ENCODE measurements at regions not wholly inside any gene's neighbourhood (a gene's known extent, or its start where the extent isn't known, plus 50 kb on each side); places are given as distances from the start of the nearest gene placed in this dataset.

DNA sequence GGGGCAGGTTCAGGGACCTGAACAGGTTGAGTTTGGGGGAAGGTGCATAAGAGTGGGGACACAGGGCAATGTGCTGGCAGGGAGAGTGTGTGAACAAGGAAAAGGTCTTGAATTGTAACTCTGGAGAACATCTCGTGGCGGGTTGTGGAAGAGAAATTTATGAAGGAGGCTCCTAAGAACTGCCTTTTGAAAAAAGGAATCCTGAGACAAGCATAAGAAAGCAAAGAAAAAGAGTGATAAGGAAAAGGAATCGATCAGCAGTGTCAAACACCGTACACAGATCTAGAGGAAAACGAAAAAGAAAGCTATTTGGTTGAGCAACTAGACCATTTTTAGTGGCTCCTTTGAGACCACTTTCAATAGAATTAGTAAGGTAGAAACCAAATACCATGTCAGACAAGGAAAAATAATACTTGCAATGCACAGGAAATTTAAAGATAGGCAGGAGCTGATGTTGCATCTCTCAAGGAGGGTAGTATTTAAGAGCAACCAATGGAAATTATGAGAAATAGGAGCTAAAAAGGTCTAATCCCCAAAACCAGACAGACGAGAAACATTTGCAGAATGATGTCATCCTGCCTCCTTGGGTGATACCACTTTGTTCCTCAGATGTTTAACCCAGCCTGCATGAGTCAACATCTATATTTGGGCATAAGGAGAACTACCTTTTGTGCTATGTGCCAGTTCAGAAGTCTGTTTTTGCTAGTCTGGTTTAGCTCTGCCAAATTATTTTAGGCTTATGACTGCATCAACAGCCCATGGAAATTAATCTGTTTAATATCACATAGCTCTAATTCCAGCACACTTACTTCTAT, 64.5 kb upstream of the STK38L start:
- peak; percentile 91 to 92 for DNase-seq

DNA sequence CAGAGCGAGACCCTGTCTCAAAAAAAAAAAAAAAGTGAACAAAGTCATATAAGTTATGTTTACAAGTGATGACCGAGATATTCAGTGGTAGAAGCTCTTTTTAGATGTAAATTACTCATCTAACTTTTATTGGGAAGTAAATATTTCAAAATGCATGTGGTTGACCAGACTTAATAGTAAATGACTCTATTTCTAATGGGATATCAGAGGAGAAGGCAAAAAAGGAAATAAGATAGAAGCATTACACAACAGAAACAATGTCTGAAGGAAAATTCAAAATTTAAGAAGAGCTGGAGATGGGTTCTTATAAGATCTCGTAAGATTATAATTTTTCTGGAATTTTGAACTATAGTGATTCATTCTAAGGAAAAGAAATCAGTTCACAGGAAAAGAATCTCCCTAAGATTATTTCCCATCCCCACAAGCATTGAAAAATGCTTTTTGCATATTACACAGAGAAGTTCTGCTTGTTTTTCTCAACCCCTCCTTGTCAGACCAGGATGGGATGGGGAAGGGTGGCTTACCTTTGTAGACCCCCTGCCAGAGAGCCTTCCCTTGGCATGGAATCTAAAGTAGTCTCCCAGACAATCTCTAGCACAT, 63.1 kb upstream of the STK38L start:
- DNase-seq = peak in 1 of 2 donors; percentile 90

DNA sequence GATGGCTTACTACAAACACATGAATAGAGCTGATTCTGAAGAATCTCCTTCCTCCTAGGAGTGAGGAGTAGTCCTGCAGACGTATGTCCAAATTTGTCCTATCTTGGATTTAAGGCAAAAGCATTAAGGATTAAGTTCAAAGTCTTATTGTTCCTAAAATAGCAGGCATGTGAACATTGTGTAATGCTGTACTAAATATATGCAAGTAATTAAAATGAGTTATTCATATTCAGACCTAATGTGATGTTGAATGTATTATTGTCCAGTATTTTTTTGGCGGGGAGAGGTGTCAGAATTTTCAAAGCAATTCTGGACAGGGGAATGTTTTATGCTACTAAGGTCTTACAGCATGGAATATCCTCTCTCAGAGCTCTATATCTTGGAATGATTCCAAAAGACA, 60.7 kb upstream of the STK38L start:
- DNase-seq = no peak

DNA sequence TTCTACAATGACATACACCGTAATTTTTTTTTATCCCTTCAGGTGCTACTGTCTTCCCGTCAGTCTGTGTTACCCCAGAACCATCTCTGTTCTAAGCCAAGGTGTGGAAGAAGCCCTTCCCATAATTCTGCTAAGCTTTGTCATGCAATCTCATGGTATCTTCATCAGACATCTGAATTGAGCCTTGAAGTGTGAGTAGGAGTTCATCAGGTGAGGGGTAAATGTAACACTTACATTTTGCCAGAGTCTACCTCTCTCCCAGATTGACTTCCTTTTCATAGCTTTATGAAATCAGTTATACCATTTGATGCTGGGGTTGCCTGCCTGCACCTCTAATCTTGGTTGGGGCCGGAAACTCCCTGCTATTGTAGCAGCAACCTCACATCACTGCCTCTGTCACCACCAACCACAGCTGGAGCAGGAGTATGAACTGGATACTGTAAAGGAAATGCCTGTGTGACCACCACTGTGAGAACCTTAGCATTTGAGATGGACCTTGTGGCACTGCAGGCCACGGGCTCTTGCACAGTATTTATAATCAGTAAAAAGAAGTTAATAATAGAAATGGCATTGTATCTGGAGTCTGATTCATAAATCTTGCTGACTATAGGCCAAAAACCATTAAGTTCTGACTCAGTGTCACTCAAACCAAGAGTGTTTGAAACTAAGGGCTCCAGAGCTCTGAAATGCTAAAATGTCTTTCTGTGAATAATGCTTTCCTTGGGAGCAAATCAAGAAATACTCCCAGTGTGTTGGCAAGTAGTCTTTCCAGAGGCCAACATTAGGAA, 58.7 kb upstream of the STK38L start:
- no peak for DNase-seq

DNA sequence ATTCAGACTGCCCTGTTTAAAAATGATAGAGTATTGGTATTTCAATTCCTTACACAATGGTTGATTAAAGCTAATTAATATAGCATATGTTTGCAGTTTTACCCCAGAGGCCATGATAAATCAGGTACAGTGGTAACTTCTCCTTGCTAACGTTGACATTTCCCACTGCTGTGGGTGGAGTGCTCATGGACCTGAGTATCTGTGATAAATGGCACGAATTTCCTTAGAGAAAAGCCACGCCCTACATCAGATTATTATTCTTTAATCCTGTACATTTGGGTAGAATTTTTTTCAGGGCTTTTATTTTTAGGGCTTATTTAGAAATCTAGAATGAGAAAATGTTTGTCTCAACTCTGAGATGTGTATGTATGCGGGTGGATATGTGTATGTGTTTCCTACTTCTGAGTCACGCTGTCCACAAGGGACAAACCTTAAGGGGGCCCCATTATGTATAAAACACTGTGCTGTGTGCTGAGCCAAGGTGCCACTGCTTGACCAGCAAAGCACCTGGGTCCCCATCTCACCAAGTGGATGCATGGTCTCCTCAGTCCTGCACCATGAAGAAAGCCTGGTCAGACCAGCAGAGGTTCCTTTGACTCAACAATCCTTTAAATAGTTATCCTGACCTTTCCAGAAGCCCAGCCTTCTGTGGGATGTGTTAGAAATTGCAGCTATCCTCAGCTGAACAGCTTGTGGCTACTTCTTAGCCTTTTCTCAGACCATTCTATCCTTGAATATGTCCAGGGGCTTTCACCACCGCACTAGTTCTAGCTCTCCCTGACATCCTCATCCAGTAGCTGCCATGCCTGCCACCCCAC, 57.9 kb upstream of the STK38L start:
- DNase-seq = no peak

DNA sequence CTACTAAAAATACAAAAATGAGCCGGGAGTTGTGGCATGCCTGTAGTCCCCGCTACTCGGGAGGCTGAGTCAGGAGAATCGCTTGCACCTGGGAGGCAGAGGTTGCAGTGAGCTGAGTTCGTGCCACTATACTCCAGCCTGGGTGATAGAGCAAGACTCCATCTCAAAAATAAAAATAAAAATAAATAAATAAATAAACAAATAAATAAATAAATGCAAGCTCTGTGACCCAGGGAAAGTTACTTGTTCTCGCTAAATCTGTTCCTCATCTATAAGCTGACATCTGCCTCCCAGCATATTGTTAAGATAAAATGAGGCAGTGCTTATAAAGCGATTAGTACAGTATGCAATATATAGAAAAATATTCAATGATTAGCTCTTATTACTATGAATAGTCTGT, 56.4 kb upstream of the STK38L start:
- DNase-seq = no peak

DNA sequence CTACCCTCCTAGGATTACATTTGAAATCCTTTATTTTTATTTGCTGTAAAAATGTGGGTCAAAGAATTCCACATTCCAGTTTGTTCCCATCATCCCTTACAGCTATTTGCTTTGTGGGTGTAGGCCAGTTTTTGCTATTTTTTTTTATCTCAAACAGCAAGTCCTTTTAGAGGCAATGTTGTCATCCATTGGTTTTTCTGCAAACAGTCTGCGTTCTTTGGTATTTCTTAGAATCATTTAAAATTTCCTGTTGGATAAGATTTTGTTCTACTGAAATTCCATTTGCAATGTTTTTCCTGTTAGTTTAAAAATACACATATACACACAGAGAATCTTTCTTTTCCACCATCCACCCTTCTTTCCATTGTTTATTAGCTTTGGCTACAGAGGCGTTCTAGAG, 53.3 kb upstream of the STK38L start:
- no peak for DNase-seq

DNA sequence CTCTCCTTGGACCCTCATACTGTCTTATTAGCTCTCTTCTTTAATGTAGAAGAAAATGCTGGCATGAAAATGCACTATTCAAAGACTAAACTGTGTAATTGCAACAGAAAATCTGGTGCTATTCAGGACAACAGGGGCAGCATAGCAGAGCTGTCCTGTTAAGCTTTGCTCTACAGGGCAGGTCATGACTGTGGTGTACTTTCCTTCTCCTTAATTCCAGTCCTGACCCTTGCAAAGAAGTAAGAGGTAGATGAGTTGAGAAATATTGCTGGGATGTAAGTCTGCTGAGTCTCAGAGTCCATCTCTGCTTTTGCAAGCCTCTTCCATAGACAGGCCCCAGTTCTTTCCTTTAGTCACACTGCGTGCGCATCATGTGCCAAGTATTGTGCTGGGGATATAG, 52.6 kb upstream of the STK38L start:
- no peak for DNase-seq

DNA sequence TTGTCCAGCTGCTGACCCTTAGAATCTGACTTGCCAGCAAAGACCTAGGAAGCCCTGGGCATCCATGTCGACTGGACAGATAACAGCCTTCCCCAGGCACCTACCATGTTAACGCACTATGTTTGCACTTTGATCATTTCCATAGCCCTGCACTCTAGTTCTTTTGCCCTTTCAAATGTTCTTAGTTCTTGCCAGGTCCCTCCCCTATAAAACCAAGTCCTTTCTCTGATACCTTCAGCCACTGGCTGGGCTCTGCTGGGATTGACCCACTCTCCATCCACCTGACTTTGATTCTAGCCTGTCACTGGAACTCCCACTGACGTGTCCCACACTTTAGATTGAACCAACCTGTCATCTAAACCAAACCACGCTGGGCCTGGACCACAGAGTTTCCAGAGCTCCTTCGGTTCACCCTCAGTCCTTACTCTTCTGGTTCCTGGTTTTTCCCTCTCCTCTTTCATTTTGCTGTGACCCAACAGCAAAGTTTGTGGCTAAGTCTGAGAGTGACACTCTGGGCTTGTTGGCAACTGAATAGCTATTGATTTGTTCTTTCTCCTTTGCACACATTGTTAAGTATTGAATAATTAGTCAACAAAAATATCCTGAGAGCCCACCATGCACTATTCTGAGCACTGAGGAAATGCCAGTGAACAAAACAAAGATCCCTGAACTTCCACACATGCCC, 51.8 kb upstream of the STK38L start:
- DNase-seq = no peak

DNA sequence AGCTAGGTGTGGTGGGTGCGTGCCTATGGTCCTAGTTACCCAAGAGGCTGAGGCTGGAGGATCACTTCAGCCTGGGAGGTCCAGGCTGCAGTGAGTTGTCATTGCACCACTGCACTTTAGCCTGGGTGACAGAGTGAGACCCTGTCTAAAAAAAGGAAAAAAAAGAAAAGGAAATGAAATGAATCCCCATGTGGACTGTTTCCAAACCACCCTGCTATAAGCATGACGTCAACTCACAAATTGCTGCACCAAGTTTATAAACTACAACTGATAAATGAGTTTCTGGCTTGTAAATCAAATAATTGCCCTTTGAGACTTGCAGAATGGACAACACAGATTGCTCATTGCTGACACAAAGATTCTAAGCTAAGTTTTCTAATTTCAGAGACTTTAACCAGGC, 51.0 kb upstream of the STK38L start:
- peak in 1 of 2 donors; percentile 24 for DNase-seq

DNA sequence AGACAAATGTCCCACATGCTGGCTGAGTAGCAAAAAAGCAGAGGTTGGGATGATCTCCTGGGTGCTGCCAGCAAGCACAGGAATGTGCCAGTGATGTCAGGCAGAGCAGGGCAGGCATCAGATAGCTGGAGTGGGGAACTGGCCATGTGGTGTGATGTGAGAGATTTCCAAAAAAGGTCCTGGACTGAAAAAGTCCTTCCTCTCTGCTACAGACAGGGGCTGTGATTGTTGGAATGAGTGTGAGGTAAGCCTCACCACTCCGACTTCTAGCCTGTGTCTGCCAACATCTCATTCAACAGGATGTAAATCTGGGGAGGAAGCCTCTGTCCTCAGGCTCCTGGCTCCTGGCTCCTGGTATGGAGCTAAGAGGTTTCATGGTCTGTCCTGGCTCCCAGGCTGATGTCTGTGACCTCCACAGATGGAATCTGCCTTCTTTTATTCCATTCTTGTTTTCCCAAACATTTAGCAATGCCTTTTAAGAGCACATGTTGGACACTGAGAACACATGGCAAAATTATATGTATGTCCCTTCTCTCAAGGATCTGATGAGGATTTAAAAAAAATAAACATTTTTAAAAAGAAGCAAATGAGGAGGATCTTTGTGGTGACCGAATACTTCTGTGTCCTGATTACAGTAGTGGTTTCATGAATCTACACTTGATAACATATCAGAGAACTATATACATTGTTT, 50.1 kb upstream of the STK38L start:
- no peak for DNase-seq

All from inflammatory macrophage (primary cell).